ENCODE measurements at regions not wholly inside any gene's neighbourhood (a gene's known extent, or its start where the extent isn't known, plus 50 kb on each side); places are given as distances from the start of the nearest gene placed in this dataset.

DNA sequence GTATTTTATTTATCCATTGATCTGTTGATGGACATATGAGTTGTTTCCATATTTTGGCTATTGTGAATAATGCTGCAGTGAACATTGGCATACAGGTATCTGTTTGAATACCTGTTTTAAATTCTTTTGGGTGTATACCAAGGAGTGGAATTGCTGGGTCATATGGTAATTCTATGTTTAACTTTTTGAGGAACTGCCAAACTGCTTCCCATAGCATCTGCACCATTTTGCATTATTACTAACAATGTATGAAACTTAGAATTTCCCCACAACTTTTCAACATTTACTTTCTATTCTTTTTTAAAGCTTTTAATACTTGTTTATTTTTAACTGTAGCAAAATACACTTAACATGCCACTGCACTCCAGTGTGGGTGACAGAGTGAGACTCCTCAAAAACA, 57.0 kb upstream of the MSN start:
- TF ChIP-seq, protein P1, sequence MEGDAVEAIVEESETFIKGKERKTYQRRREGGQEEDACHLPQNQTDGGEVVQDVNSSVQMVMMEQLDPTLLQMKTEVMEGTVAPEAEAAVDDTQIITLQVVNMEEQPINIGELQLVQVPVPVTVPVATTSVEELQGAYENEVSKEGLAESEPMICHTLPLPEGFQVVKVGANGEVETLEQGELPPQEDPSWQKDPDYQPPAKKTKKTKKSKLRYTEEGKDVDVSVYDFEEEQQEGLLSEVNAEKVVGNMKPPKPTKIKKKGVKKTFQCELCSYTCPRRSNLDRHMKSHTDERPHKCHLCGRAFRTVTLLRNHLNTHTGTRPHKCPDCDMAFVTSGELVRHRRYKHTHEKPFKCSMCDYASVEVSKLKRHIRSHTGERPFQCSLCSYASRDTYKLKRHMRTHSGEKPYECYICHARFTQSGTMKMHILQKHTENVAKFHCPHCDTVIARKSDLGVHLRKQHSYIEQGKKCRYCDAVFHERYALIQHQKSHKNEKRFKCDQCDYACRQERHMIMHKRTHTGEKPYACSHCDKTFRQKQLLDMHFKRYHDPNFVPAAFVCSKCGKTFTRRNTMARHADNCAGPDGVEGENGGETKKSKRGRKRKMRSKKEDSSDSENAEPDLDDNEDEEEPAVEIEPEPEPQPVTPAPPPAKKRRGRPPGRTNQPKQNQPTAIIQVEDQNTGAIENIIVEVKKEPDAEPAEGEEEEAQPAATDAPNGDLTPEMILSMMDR (IDR thresholded peaks at IDR 0.05; ENCODE audit: insufficient read depth, low read length, poor library complexity, severe bottlenecking) = no peak
- no peak for DNase-seq (ENCODE audit: low read depth)
- H3K36me3 ChIP-seq (ENCODE audit: control insufficient read depth, insufficient read depth, low read length) = no peaks in the 10 kb centered on the region
- H3K27me3 ChIP-seq (ENCODE audit: control insufficient read depth, insufficient read depth, low read length) = no peaks in the 10 kb centered on the region
- H3K4me3 ChIP-seq (ENCODE audit: low read depth, low read length) = no peak overlapping the region

DNA sequence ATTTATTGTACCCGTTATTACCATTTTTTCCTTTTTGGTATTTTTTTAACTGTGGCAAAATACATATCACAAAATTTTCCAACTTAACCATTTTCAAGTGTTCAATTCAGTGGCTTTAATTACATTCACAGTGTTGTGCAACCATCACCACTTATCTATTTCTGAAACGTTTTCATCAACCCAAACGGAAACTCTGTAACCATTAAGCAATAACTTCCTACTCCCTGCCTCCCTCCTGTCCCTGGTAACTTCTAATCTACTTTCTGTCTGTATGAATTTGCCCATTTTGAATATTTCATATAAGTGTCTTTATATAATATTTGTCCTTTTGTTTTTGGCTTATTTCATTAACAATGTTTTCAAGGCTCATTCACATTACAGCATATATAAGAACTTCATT, 57.4 kb upstream of the MSN start:
- no peak for DNase-seq (ENCODE audit: low read depth)
- TF ChIP-seq, protein P1 (IDR thresholded peaks at IDR 0.05; ENCODE audit: insufficient read depth, low read length, poor library complexity, severe bottlenecking) = no peak
- H3K36me3 ChIP-seq (ENCODE audit: control insufficient read depth, insufficient read depth, low read length) = no peaks in the 10 kb centered on the region
- H3K27me3 ChIP-seq (ENCODE audit: control insufficient read depth, insufficient read depth, low read length) = no peaks in the 10 kb centered on the region
- no peak overlapping the region for H3K4me3 ChIP-seq (ENCODE audit: low read depth, low read length)

DNA sequence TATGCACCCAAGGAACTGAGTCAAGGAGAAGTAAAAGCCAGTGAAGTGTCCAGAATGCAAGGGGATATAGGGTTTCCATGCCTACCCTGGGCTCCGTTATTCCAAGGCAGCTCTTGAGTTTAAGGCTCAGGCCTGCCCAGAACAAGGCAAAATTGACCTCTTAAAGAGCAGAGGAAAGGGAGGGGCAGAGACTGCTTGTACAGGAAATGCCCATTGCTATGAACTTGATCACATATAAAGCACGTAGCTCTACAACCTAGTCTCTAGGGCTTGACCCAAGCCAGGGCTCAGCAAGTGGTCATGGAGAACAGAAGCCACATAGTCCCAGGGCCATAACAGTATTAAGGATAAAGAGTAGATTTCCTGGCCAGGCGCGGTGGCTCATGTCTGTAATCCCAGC, 58.2 kb upstream of the MSN start:
- TF ChIP-seq, protein P1 (IDR thresholded peaks at IDR 0.05; ENCODE audit: insufficient read depth, low read length, poor library complexity, severe bottlenecking) = no peak
- no peak for DNase-seq (ENCODE audit: low read depth)
- H3K4me3 ChIP-seq (ENCODE audit: low read depth, low read length) = no peak overlapping the region
- H3K36me3 ChIP-seq (ENCODE audit: control insufficient read depth, insufficient read depth, low read length) = no peaks in the 10 kb centered on the region
- H3K27me3 ChIP-seq (ENCODE audit: control insufficient read depth, insufficient read depth, low read length) = no peaks in the 10 kb centered on the region

DNA sequence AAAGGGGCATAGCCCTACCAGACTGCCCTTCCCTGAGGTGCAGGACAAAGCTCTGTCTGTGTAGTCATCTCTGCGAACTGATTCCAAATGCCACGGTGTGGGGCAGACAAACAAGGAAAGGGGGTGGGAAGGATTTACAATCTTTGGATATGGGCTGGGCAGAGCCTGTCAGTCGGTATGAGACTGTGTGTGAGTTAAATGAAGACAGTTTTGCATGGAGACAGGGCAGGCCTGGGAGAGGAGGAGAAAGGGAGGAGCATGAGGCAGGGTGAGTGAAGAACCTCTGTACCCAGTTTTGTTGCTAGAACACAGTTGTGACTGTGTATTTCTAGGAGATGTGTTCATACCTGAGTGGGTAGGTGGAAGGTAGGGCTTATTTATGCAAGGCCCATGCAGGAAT, 59.4 kb upstream of the MSN start:
- H3K36me3 ChIP-seq (ENCODE audit: control insufficient read depth, insufficient read depth, low read length) = no peaks in the 10 kb centered on the region
- no peaks in the 10 kb centered on the region for H3K27me3 ChIP-seq (ENCODE audit: control insufficient read depth, insufficient read depth, low read length)
- H3K4me3 ChIP-seq (ENCODE audit: low read depth, low read length) = no peak overlapping the region
- TF ChIP-seq, protein P1 (IDR thresholded peaks at IDR 0.05; ENCODE audit: insufficient read depth, low read length, poor library complexity, severe bottlenecking) = no peak
- DNase-seq (ENCODE audit: low read depth) = no peak

DNA sequence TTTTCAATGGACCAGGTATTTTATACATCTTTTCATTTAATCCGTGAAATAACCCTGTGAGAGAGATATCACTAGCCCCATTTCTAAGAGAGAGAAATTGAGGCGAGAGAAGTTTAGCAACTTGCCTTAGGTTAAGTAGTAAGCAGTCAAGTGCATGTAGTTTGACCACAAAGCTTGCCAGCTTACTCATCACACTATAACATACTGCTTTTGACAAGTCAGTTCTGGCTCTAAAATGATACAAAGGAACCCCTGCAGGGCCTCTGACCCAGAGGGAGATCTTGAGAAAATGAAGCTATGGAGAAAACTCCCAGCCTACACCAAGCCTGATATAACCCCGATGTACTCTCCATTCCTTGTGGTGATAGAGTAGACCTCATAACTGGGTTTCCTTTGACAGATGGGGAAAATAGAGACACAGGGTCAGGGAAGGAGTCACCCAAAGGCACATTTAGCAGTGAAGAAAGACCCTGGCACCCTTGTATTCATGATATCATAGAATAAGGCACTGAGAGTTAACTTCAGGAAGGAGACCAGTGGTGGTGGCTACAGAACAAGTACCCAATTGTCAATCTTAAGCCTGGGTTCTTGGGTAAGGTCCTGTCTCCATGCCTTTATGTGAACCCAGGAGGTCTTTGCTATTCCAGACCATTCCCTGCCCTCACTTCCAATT, 60.2 kb upstream of the MSN start:
- TF ChIP-seq, protein P1 (IDR thresholded peaks at IDR 0.05; ENCODE audit: insufficient read depth, low read length, poor library complexity, severe bottlenecking) = no peak
- no peak overlapping the region for H3K4me3 ChIP-seq (ENCODE audit: low read depth, low read length)
- DNase-seq (ENCODE audit: low read depth) = no peak

DNA sequence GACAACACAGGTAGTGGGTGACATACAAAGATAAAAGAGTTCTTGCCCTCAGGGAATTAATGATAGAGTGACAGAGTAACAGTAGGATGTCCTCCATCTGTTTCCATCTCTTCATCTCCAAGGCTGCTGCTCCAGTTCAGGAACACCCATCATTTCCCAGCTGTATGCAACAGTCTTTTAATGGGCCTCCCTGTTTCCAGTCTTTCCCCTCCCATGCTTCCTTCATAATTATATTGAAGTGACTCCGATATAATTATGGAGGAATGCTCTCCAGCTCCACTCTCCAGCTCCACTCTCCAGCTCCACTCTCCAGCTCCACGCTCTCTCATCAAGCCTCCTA, 65.3 kb upstream of the MSN start:
- no peaks in the 10 kb centered on the region for H3K36me3 ChIP-seq (ENCODE audit: control insufficient read depth, insufficient read depth, low read length)
- H3K4me3 ChIP-seq (ENCODE audit: low read depth, low read length) = no peak overlapping the region
- TF ChIP-seq, protein P1 (IDR thresholded peaks at IDR 0.05; ENCODE audit: insufficient read depth, low read length, poor library complexity, severe bottlenecking) = no peak
- no peak for DNase-seq (ENCODE audit: low read depth)
- H3K27me3 ChIP-seq (ENCODE audit: control insufficient read depth, insufficient read depth, low read length) = no peaks in the 10 kb centered on the region

More for the DNA sequence above, 60.2 kb upstream of the MSN start:
- Histone ChIP-seq H3K27me3 (ENCODE audit: control insufficient read depth, insufficient read depth, low read length) (no peaks in the 10 kb centered on the region), H3K36me3 (ENCODE audit: control insufficient read depth, insufficient read depth, low read length) (no peaks in the 10 kb centered on the region)
